GM21576 (cell line): ENCODE measurements at regions not wholly inside any gene's neighbourhood (a gene's known extent, or its start where the extent isn't known, plus 50 kb on each side); places are given as distances from the start of the nearest gene placed in this dataset.
"Not testable (repeated sequence)": the region's sequence is repeated elsewhere in the genome, so short reads cannot be mapped to it uniquely, and the experiment has no call there.

Experiments used
- ATAC-seq: cut with Tn5 transposase; IDR thresholded peaks from one replicate; pipeline ENCODE4 v1.9.1; 2021; ENCODE audit warnings: mild to moderate bottlenecking, moderate library complexity; ENCODE audit not compliant: unreplicated experiment

DNA sequence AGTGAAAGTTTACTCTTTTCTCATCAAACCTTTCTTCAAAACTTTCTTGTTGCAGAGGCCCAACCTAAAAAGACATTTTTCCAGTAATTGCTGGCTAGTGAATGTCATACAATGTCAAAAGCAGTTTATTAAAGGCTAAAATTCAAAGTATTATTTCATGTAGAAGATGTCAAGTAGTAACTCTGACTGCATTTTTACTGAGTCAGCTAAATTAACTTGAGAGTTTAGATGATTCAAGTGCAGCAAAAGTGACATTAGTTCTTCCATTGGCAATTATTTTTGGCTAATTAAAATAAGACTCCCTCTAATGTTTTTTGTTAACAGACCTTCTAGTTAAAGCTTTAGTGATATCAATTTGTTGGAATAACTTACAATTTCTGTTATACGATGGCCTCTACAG is 1438.5 kb downstream of the GRIK2 start:
- no peak for ATAC-seq

DNA sequence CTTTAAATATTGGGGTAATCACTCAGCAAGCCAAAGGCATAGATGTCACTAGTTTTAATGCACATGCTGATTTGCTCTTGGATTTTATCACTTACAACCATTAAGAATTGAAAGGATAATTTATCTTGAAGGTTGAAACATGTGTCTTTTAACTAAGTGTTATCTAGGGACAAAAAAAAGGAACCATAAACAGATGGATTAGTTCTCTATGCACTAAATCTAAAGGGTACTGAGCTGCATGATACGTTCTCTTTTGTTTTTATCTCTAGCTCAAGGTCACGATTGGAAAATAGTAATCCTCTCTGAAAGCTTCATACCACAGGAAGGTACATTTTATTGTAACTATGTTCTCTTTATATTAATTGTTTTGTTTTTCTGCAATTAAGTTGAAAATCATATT is 1426.6 kb downstream of the GRIK2 start:
- no peak for ATAC-seq

- no peak for ATAC-seq
These were observed 1421.7 kb downstream of the GRIK2 start for GRCh38 chr6:102815207-102815606.

DNA sequence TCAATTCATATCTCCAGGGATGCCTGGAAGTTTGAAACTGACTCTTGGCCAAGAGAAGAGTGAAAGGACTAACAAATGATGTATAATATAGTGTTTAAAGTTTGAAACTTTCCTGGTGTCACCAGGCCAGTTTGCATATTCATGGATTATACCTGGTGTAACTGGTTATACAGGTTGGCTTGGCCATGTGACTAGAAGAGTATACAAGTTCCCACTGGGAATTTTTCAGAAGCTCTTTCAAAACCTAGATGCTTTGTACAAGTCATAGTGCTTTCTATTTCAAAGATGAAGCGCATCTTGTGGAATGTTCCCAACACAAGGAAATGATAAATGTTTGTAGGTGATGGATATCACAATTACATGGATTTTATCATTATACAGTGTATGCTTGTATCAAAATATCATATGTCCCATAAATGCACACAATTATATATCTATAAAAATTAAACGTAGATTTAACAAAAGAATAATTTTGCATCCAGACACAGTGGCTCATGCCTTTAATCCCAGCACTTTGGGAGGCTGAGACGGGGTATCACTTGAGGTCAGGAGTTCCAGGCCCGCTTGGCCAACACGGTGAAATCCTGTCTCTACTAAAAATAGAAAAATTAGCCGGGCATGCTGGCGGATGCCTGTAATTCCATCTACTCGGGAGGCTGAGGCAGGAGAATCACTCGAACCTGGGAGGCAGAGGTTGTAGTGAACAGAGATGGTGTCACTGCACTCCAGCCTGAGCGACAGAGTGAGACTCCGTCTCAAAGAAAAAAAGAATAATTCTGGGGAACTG is 1420.2 kb downstream of the GRIK2 start:
- no peak for ATAC-seq

- no peak for ATAC-seq
These were observed 1418.7 kb downstream of the GRIK2 start for GRCh38 chr6:102812242-102812641.

- not testable (repeated sequence) for ATAC-seq
These were observed 1415.5 kb downstream of the GRIK2 start for GRCh38 chr6:102808944-102809505.

GRCh38 chr6:102799051-102799450 is 1405.5 kb downstream of the GRIK2 start:
- no peak for ATAC-seq

GRCh38 chr6:102798636-102799035 is 1405.1 kb downstream of the GRIK2 start:
- ATAC-seq: no peak

DNA sequence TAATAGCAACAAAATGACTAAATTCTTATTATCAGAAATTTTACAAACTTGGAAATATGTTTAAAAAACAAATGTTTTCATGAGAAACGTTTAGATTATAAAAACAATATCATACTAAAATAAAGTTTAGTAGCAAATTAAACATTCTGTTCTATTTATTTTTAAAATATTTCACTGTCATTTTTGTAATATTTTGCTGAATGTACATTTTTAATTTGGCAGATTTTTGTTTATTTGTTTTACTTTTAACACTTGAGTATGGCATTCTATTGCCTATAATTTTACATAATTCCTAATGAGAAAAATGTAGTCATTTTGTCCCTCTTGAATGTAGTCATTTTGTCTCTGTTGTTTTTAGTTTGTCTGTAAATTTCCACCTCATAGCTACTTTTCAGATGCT is 1400.2 kb downstream of the GRIK2 start:
- no peak for ATAC-seq

GRCh38 chr6:102774326-102774725 is 1380.8 kb downstream of the GRIK2 start:
- ATAC-seq: no peak

- no peak for ATAC-seq
These were observed 1380.1 kb downstream of the GRIK2 start for GRCh38 chr6:102773636-102774035.

DNA sequence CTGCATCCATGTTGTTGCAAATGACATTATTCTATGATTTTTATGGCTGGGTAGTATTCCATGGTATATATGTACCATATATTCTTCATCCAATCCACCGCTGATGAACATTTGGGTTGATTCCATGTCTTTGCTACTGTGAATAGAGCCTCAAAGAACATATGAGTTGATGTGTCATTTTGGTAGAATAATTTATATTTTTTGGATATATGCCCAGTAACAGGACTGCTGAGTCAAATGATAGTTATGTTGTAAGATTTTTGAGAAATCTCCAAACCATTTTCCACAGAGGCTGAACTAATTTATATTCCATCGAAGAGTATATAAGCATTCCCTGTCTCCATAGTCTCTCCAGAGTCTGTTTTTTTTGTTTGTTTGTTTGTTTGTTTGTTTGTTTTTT is 1373.5 kb downstream of the GRIK2 start:
- ATAC-seq: no peak

DNA sequence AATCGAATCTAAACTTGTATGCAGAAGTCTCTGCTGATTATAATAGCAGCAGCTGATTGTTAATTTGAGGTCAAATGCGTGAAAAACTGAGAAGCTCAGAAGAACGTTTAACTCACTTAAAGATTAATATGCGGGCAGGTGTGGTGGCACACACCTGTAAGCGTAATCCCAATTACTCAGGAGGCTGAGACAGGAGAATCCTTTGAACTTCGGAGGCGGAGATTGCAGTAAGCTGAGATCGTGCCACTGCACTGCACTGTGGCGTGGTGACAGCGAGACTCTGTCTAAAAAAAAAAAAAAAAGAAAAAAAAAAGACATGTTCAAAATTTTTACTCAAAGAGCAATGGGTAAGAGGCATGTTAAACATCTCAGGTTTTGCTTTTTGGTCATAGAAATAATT is 1370.8 kb downstream of the GRIK2 start:
- no peak for ATAC-seq

GRCh38 chr6:102763891-102764290 is 1370.4 kb downstream of the GRIK2 start:
- no peak for ATAC-seq

- no peak for ATAC-seq
These were observed 1368.4 kb downstream of the GRIK2 start for GRCh38 chr6:102761872-102762271.

- no peak for ATAC-seq
These were observed 1365.9 kb downstream of the GRIK2 start for GRCh38 chr6:102759415-102759814.

- ATAC-seq: not testable (repeated sequence)
These were observed 1365.0 kb downstream of the GRIK2 start for GRCh38 chr6:102758536-102758935.

DNA sequence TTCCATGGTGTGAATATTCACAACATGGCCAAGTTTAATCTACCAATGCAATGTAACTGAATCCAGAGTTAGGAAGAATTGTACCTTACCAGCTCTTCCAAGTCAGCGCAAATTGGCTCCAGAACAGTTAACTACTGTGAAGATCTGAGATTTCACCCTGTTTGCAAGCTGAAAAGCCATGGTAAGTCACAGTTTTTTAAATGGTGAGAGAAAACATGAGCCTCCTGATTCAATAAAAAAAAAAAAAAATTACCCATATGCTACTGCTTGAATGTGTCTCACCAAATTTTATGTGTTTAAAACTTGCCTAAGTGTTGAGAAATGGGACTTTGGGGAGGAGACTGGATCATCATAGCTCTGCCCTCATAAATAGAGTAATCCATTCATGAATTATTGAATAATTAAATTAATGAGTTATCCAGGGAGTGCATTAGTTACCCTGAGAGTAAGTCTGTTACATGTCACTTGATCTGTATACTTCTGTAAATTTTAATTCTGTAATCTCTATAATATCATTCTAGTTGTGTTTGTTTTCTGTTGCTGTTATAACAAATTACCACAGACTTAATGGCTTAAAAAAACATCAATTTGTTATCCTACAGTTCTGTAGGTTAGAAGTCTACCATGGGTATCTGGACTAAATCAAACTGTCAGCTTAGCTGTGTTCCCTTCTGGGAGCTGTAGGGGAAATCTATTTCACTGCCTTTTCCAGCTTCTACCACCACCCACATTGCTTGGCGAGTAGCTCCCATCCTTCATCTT is 1355.9 kb downstream of the GRIK2 start:
- no peak for ATAC-seq

DNA sequence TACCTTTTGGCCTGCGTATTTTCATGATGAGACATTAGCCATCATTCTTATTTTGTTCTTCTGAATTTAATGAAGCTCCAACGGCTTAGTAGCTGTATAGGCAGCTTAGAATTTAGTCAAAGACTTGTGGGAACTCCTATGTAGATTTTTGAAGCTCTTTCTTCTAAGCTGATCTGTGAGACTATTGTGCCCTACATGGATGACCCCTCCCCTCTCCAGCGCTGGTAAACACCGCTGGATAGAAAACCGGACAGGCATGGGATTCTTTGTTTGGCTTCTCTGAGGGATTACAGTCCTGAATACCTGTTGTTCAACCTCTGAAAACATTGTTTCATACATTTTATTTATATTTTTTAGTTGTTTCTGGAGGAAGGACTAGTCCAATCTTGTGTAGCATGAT is 1353.4 kb downstream of the GRIK2 start:
- no peak for ATAC-seq

- no peak for ATAC-seq
These were observed 1349.3 kb downstream of the GRIK2 start for GRCh38 chr6:102742754-102743356.

GRCh38 chr6:102742028-102742427 is 1348.5 kb downstream of the GRIK2 start:
- no peak for ATAC-seq

DNA sequence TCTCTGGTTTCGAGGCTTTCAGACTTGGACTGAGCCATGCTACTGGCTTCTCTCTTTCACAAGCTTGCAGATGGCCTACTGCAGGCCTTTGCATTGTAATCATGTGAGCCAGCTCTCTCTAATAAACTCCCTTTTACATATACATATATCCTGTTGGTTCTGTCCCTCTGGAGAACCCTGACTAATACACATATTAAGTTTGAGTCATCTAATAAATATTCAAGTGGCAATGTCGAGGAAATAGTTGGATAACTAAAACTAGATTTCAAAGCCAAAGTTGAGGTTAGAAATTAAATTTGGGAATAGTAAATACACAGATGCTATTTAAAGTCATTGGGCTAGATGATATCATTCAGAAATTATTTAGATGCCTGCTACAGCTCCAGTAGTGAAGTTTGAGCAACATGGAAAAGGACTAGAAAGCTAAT is 1343.4 kb downstream of the GRIK2 start:
- ATAC-seq: no peak
